Endodermal cell (in vitro differentiated cells): ENCODE measurements at regions not wholly inside any gene's neighbourhood (a gene's known extent, or its start where the extent isn't known, plus 50 kb on each side); places are given as distances from the start of the nearest gene placed in this dataset.

Experiments
- DNase-seq: peaks from one replicate; pipeline ENCODE4 v3.0.0-alpha.2; 2017
- H3K27ac ChIP-seq: 2 replicates; pipeline ENCODE4 v1.5.1; 2013; ENCODE audit warnings: mild to moderate bottlenecking, low read depth, low read length, moderate library complexity
- H3K27me3 ChIP-seq: 2 replicates; pipeline ENCODE4 v1.6.1; 2013; ENCODE audit warnings: mild to moderate bottlenecking, low read length, moderate library complexity; ENCODE audit not compliant: insufficient read depth, control insufficient read depth, poor library complexity, severe bottlenecking
- H3K36me3 ChIP-seq: 2 replicates; pipeline ENCODE4 v1.7.0; 2013; ENCODE audit warnings: mild to moderate bottlenecking, low read length, moderate library complexity; ENCODE audit not compliant: control insufficient read depth, insufficient read depth
- H3K4me1 ChIP-seq: one replicate; pipeline ENCODE4 v1.7.0; 2013; ENCODE audit warnings: low read length; ENCODE audit not compliant: control insufficient read depth, insufficient read depth
- H3K4me3 ChIP-seq: 2 replicates; pipeline ENCODE4 v1.5.1; 2013; ENCODE audit warnings: mild to moderate bottlenecking, low read length, moderate library complexity
- H3K9ac ChIP-seq: 2 replicates; pipeline ENCODE4 v1.6.1; 2013; ENCODE audit warnings: mild to moderate bottlenecking, low read length, moderate library complexity; ENCODE audit not compliant: poor library complexity, severe bottlenecking; ENCODE audit errors: extremely low read depth
- H3K9me3 ChIP-seq: 2 replicates; pipeline ENCODE4 v1.6.1; 2013; ENCODE audit warnings: mild to moderate bottlenecking, low read length, moderate library complexity; ENCODE audit not compliant: control insufficient read depth
- H3K27ac Mint-ChIP-seq: 2 replicates; pipeline ENCODE4 v1.8.0; 2020; ENCODE audit warnings: mixed read lengths
- H3K27me3 Mint-ChIP-seq: 2 replicates; pipeline ENCODE4 v1.8.0; 2021; ENCODE audit warnings: mild to moderate bottlenecking, mixed read lengths; ENCODE audit not compliant: insufficient read depth
- H3K36me3 Mint-ChIP-seq: 2 replicates; pipeline ENCODE4 v1.8.0; 2020; ENCODE audit warnings: low read depth, mixed read lengths
- H3K4me1 Mint-ChIP-seq: 2 replicates; pipeline ENCODE4 v1.8.0; 2020; ENCODE audit warnings: mixed read lengths
- H3K4me3 Mint-ChIP-seq: 2 replicates; pipeline ENCODE4 v1.8.0; 2020; ENCODE audit warnings: mild to moderate bottlenecking, moderate library complexity, mixed read lengths
- H3K9me3 Mint-ChIP-seq: 2 replicates; pipeline ENCODE4 v1.8.0; 2020; ENCODE audit warnings: mild to moderate bottlenecking, mixed read lengths
- CTCF ChIP-seq: fragments of 200-600 bp; sonication (generic); conservative IDR thresholded peaks from 2 replicates; pipeline ENCODE4 v1.5.0; 2021; ENCODE audit warnings: antibody characterized with exemption, mild to moderate bottlenecking
- WGBS, 2 experiments: methylation state at CpG; one replicate each; pipeline versions ENCODE4 v1.1.5 to v1.1.7; 2013; ENCODE audit warnings: missing lambda C conversion rate in 2 of 2, mixed read lengths in 1 of 2; ENCODE audit not compliant: insufficient coverage in 1 of 2, insufficient read length in 1 of 2; 5-methylcytosine and 5-hydroxymethylcytosine counted together

- Histone ChIP-seq H3K36me3 (no peaks in the 10 kb centered on the region), H3K4me3 (no peak overlapping the region), H3K27me3 (peaks cover 5% of the 10 kb centered on the region), H3K9me3 (no peaks in the 10 kb centered on the region), H3K27ac (no peak overlapping the region), H3K4me1 (peaks cover 22% of the 10 kb centered on the region), H3K9ac (no peak overlapping the region)
- DNase-seq = no peak
- H3K27me3 Mint-ChIP-seq = peaks cover 14% of the 10 kb centered on the region
- 79 to 91% methylated on average over 4 to 6 of the region's 6 CpGs for whole genome bisulfite sequencing, 2 experiments
- TF ChIP-seq CTCF = no peak
- no peaks in the 10 kb centered on the region for H3K9me3 Mint-ChIP-seq
- H3K4me3 Mint-ChIP-seq = no peak overlapping the region
- H3K4me1 Mint-ChIP-seq = peaks cover 23% of the 10 kb centered on the region
- H3K36me3 Mint-ChIP-seq = no peaks in the 10 kb centered on the region
- no peak overlapping the region for H3K27ac Mint-ChIP-seq
Measured at GRCh38 chr6:1079525-1079924, 232.4 kb upstream of the FOXQ1 start.

- Histone ChIP-seq H3K27me3 (peaks cover 5% of the 10 kb centered on the region), H3K4me1 (peaks cover 22% of the 10 kb centered on the region), H3K27ac (peak overlapping the region; percentile 62), H3K9ac (no peak overlapping the region), H3K4me3 (no peak overlapping the region), H3K9me3 (no peaks in the 10 kb centered on the region), H3K36me3 (no peaks in the 10 kb centered on the region)
- Mint-ChIP-seq H3K4me3 (no peak overlapping the region), H3K9me3 (no peaks in the 10 kb centered on the region), H3K27me3 (peaks cover 17% of the 10 kb centered on the region), H3K36me3 (no peaks in the 10 kb centered on the region), H3K27ac (no peak overlapping the region), H3K4me1 (peaks cover 23% of the 10 kb centered on the region)
- TF ChIP-seq CTCF = no peak
- WGBS, 2 experiments = 90 to 93% methylated on average over 20 to 22 of the region's 22 CpGs
- DNase-seq = no peak
Measured at GRCh38 chr6:1077478-1078416, 234.2 kb upstream of the FOXQ1 start.

- H3K4me1 Mint-ChIP-seq = peaks cover 23% of the 10 kb centered on the region
- H3K27me3 ChIP-seq = peaks cover 5% of the 10 kb centered on the region
- H3K9ac ChIP-seq = no peak overlapping the region
- DNase-seq = no peak
- H3K27ac ChIP-seq = peak overlapping the region; percentile 62
- WGBS, 2 experiments = 81 to 93% methylated on average over 13 to 17 of the region's 17 CpGs
- no peaks in the 10 kb centered on the region for H3K9me3 ChIP-seq
- H3K36me3 Mint-ChIP-seq = no peaks in the 10 kb centered on the region
- no peaks in the 10 kb centered on the region for H3K9me3 Mint-ChIP-seq
- no peak for TF ChIP-seq CTCF
- no peak overlapping the region for H3K27ac Mint-ChIP-seq
- no peak overlapping the region for H3K4me3 ChIP-seq
- H3K36me3 ChIP-seq = no peaks in the 10 kb centered on the region
- peaks cover 22% of the 10 kb centered on the region for H3K4me1 ChIP-seq
- peaks cover 17% of the 10 kb centered on the region for H3K27me3 Mint-ChIP-seq
- no peak overlapping the region for H3K4me3 Mint-ChIP-seq
Measured at GRCh38 chr6:1076531-1077459, 235.1 kb upstream of the FOXQ1 start.
